ENCODE measurements at regions not wholly inside any gene's neighbourhood (a gene's known extent, or its start where the extent isn't known, plus 50 kb on each side); places are given as distances from the start of the nearest gene placed in this dataset.

DNA sequence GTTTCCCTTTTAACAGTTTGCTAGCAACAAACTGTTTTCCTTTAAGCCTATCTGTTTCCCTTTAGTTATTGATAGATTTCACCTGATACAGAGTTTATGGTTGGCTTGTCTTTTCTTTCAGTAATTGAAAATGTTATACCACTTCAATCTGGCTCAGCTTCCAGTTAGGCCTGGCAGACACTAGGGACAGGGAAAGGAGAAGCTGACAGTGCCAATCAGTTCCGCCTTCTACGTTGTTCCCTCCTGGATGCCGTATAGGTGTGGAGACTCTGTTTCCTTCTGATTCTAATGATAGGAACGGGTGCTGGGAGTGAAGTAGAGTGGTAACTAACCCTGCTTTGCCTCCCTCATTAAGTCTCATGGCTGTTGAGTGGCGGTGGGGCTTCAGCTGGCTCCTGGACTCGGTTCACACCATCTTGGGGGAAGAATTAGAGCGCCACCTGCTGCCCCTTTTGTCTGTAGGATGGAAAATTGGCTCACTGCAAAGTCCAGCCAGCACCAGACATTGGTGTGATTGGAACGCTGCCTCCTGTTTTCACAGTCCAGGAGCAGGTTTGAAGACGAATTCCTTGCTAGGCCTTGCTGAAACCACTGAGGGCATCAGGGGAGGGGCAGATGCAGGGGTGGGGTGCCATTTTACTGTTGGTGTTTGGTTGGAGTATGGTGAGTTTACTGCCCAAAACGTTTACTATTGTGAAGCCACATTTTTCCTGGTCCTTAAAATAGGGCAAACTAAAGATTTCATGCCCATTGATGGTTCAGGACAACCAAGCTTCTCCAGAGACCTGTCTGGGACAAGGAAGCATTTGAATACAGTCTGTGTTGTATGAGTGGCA, 1729.5 kb downstream of the GRIK2 start:
- H3K9ac ChIP-seq (ENCODE audit: insufficient read depth in 1 of 2, low read length in 2 of 2) = no peak overlapping the region
- H3K27ac ChIP-seq (ENCODE audit: low read depth in 1 of 2, low read length in 1 of 2) = no peak overlapping the region
- H3K27me3 ChIP-seq (ENCODE audit: control insufficient read depth in 3 of 3, insufficient read depth in 3 of 3, low read length in 2 of 3) = no peaks in the 10 kb centered on the region
- no peaks in the 10 kb centered on the region for H3K36me3 ChIP-seq (ENCODE audit: control insufficient read depth in 4 of 4, insufficient read depth in 4 of 4, low read length in 4 of 4)
- no peak overlapping the region for H3K4me3 ChIP-seq
- TF ChIP-seq, protein P1, sequence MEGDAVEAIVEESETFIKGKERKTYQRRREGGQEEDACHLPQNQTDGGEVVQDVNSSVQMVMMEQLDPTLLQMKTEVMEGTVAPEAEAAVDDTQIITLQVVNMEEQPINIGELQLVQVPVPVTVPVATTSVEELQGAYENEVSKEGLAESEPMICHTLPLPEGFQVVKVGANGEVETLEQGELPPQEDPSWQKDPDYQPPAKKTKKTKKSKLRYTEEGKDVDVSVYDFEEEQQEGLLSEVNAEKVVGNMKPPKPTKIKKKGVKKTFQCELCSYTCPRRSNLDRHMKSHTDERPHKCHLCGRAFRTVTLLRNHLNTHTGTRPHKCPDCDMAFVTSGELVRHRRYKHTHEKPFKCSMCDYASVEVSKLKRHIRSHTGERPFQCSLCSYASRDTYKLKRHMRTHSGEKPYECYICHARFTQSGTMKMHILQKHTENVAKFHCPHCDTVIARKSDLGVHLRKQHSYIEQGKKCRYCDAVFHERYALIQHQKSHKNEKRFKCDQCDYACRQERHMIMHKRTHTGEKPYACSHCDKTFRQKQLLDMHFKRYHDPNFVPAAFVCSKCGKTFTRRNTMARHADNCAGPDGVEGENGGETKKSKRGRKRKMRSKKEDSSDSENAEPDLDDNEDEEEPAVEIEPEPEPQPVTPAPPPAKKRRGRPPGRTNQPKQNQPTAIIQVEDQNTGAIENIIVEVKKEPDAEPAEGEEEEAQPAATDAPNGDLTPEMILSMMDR (IDR thresholded peaks at IDR 0.05; ENCODE audit: control extremely low read depth, extremely low read depth) = peak; percentile 9
- H3K4me1 ChIP-seq (ENCODE audit: control insufficient read depth in 5 of 5, insufficient read depth in 5 of 5, low read length in 5 of 5) = no peaks in the 10 kb centered on the region
- 27 to 28% methylated on average over 10 of the region's 10 CpGs for WGBS, 2 donors
- peak; percentile 41 for ATAC-seq (ENCODE audit: insufficient read depth, low FRiP score)
- H3K9me3 ChIP-seq (ENCODE audit: control insufficient read depth in 4 of 4, insufficient read depth in 3 of 4, low read length in 3 of 4) = no peaks in the 10 kb centered on the region
- DNase-seq = peak; percentile 67 to 79 (median 69)

DNA sequence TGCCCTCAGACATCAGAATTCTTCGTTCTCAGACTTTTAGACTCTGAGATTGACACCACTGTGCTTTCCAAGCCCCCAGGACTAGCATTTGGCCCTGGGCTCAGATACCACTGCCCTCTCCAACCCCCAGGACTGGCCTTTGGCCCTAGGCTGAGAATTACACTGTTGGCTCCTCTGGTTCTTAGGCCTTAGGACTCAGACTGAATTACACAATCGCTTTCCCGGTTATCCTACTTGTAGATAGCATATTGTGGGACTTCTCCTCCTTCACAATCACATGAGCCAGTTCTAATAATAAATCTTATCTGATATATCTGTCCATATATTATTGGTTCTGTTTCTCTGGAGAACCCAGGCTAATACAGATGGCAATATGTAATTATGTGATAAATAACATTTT, 1725.5 kb downstream of the GRIK2 start:
- no peak overlapping the region for H3K9ac ChIP-seq (ENCODE audit: insufficient read depth in 1 of 2, low read length in 2 of 2)
- WGBS, 2 donors = 77 to 83% methylated on average over 3 of the region's 3 CpGs
- H3K4me1 ChIP-seq (ENCODE audit: control insufficient read depth in 5 of 5, insufficient read depth in 5 of 5, low read length in 5 of 5) = no peaks in the 10 kb centered on the region
- TF ChIP-seq, protein P1 (IDR thresholded peaks at IDR 0.05; ENCODE audit: control extremely low read depth, extremely low read depth) = no peak
- no peaks in the 10 kb centered on the region for H3K9me3 ChIP-seq (ENCODE audit: control insufficient read depth in 4 of 4, insufficient read depth in 3 of 4, low read length in 3 of 4)
- no peak for DNase-seq
- no peak overlapping the region for H3K4me3 ChIP-seq
- no peaks in the 10 kb centered on the region for H3K36me3 ChIP-seq (ENCODE audit: control insufficient read depth in 4 of 4, insufficient read depth in 4 of 4, low read length in 4 of 4)
- H3K27ac ChIP-seq (ENCODE audit: low read depth in 1 of 2, low read length in 1 of 2) = no peak overlapping the region
- no peaks in the 10 kb centered on the region for H3K27me3 ChIP-seq (ENCODE audit: control insufficient read depth in 3 of 3, insufficient read depth in 3 of 3, low read length in 2 of 3)
- ATAC-seq (ENCODE audit: insufficient read depth, low FRiP score) = no peak

DNA sequence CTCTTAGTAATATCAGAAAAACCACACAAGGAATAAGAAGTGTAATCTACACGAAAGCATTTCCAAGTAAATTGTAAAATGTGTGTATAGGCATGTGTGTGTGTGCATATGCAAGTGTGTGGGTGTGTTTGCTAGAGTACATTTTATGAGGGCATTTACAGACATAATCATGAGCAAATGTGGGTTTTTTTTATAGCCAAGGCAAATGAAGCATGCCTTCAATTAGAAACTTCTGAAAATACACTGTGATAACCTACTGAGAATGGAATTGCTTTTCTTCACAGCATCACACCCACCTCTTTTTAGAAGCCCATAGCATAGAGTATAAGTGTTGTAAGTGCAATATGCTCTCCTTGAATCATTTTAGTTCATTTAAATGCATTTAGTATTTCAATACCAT, 1721.1 kb downstream of the GRIK2 start:
- 74 to 78% methylated on average over 1 of the region's 1 CpG for WGBS, 2 donors
- TF ChIP-seq, protein P1 (IDR thresholded peaks at IDR 0.05; ENCODE audit: control extremely low read depth, extremely low read depth) = no peak
- ATAC-seq (ENCODE audit: insufficient read depth, low FRiP score) = no peak
- H3K9ac ChIP-seq (ENCODE audit: insufficient read depth in 1 of 2, low read length in 2 of 2) = no peak overlapping the region
- no peaks in the 10 kb centered on the region for H3K4me1 ChIP-seq (ENCODE audit: control insufficient read depth in 5 of 5, insufficient read depth in 5 of 5, low read length in 5 of 5)
- H3K4me3 ChIP-seq = no peak overlapping the region
- no peaks in the 10 kb centered on the region for H3K9me3 ChIP-seq (ENCODE audit: control insufficient read depth in 4 of 4, insufficient read depth in 3 of 4, low read length in 3 of 4)
- DNase-seq = no peak
- no peaks in the 10 kb centered on the region for H3K36me3 ChIP-seq (ENCODE audit: control insufficient read depth in 4 of 4, insufficient read depth in 4 of 4, low read length in 4 of 4)
- H3K27ac ChIP-seq (ENCODE audit: low read depth in 1 of 2, low read length in 1 of 2) = no peak overlapping the region
- H3K27me3 ChIP-seq (ENCODE audit: control insufficient read depth in 3 of 3, insufficient read depth in 3 of 3, low read length in 2 of 3) = no peaks in the 10 kb centered on the region
